ENCODE measurements at regions not wholly inside any gene's neighbourhood (a gene's known extent, or its start where the extent isn't known, plus 50 kb on each side); places are given as distances from the start of the nearest gene placed in this dataset.

DNA sequence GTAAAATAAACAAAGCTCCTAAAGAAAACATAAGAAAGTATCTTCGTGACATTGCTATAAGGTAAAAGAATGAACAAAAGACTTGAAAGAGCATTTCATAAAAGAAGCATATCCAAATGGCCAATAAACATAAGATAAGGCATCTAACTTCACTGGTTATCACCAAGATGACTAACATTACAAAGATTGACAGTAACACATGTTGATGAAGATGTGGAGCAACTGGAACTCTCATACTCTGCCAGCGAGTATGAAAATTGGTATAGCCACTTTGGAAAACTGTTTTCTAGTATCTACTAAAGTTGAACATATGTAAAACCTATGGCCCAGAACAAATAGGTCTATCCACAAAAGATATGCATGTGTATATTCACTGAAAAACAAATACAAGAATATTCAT, 150.5 kb downstream of the SNX18 start:
- TF ChIP-seq SP1 (IDR thresholded peaks at IDR 0.05; ENCODE audit: low read depth) = no peak
- TF ChIP-seq EZH2 (IDR thresholded peaks at IDR 0.05) = no peak
- TF ChIP-seq CEBPB (IDR thresholded peaks at IDR 0.05; ENCODE audit: low read depth) = no peak
- no peak for TF ChIP-seq YY1 (IDR thresholded peaks at IDR 0.05; ENCODE audit: extremely low read depth, insufficient replicate concordance, low read depth, low read length)
- TF ChIP-seq RAD21 (IDR thresholded peaks at IDR 0.05; ENCODE audit: low read depth) = no peak
- TF ChIP-seq FOSL1 (IDR thresholded peaks at IDR 0.05; ENCODE audit: low read depth) = no peak
- TF ChIP-seq, protein P1, sequence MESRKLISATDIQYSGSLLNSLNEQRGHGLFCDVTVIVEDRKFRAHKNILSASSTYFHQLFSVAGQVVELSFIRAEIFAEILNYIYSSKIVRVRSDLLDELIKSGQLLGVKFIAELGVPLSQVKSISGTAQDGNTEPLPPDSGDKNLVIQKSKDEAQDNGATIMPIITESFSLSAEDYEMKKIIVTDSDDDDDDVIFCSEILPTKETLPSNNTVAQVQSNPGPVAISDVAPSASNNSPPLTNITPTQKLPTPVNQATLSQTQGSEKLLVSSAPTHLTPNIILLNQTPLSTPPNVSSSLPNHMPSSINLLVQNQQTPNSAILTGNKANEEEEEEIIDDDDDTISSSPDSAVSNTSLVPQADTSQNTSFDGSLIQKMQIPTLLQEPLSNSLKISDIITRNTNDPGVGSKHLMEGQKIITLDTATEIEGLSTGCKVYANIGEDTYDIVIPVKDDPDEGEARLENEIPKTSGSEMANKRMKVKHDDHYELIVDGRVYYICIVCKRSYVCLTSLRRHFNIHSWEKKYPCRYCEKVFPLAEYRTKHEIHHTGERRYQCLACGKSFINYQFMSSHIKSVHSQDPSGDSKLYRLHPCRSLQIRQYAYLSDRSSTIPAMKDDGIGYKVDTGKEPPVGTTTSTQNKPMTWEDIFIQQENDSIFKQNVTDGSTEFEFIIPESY (IDR thresholded peaks at IDR 0.05; ENCODE audit: extremely low read depth, insufficient replicate concordance, low read length) = no peak
- H3K4me1 ChIP-seq (ENCODE audit: control insufficient read depth in 1 of 2, insufficient read depth in 2 of 2, low read length in 2 of 2) = no peaks in the 10 kb centered on the region
- H3K9ac ChIP-seq (ENCODE audit: low read length) = no peak overlapping the region
- no peak overlapping the region for H3K27ac ChIP-seq (ENCODE audit: low read depth, low read length)
- intact Hi-C loops (cut with micrococcal nuclease) = no loop called here
- no peaks in the 10 kb centered on the region for H3K36me3 ChIP-seq (ENCODE audit: control insufficient read depth in 1 of 2, insufficient read depth in 2 of 2, low read length in 2 of 2)
- H3K9me2 ChIP-seq (ENCODE audit: insufficient read depth) = no peaks in the 10 kb centered on the region
- RAD21 ChIA-PET (ENCODE audit: low non-redundant PET in 1 of 2, low total read pairs in 2 of 2, uncharacterized antibody in 2 of 2, unreplicated experiment in 2 of 2) = no interaction called here
- no TSS peak for BruUV-seq (replicated peaks)
- no peak overlapping the region for H3K4me2 ChIP-seq (ENCODE audit: low read length)
- no peaks in the 10 kb centered on the region for H3K79me2 ChIP-seq (ENCODE audit: insufficient read depth, low read length)
- DNase-seq (ENCODE audit: low read depth, low spot score) = no peak
- POLR2A ChIA-PET = no interaction called here
- H4K20me1 ChIP-seq (ENCODE audit: insufficient read depth) = no peaks in the 10 kb centered on the region
- no peaks in the 10 kb centered on the region for H3K27me3 ChIP-seq (ENCODE audit: insufficient read depth, low read length)
- ATAC-seq = no peak
- H2AFZ ChIP-seq (ENCODE audit: low read depth, low read length, poor library complexity, severe bottlenecking) = no peak overlapping the region
- H3K4me3 ChIP-seq (replicated peaks in 1 of 2; ENCODE audit: low read depth in 1 of 2, low read length in 2 of 2) = no peak overlapping the region
- CTCF ChIA-PET = no interaction called here
- no peaks in the 10 kb centered on the region; a peak in 1 of 4 replicates for H3K9me3 ChIP-seq (ENCODE audit: control insufficient read depth in 1 of 2, insufficient read depth in 1 of 2, low read depth in 1 of 2, low read length in 2 of 2)

DNA sequence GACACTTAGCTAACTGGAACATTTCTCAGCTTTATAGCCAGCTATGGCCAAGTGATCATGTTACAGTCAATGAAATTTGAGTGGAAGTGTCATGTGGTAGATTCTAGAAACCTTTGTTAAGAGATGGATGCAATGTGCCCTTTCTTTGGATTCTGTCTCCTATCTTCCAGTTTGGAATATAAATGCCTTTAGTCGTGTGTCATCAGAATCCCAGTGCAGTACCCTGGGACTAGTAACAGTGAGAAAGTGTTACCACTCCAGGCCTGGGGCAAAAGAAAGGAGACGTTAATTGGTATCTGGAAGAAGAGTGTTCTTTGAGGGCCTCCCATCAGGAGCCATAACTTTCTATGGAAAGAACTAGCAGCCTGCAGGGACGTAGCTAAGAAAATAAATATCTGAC, 149.6 kb downstream of the SNX18 start:
- Histone ChIP-seq H3K9me3 (ENCODE audit: control insufficient read depth in 1 of 2, insufficient read depth in 1 of 2, low read depth in 1 of 2, low read length in 2 of 2) (no peaks in the 10 kb centered on the region; a peak in 1 of 4 replicates), H3K4me2 (ENCODE audit: low read length) (no peak overlapping the region), H3K4me3 (replicated peaks in 1 of 2; ENCODE audit: low read depth in 1 of 2, low read length in 2 of 2) (no peak overlapping the region), H3K27me3 (ENCODE audit: insufficient read depth, low read length) (no peaks in the 10 kb centered on the region), H2AFZ (ENCODE audit: low read depth, low read length, poor library complexity, severe bottlenecking) (no peak overlapping the region), H3K9ac (ENCODE audit: low read length) (no peak overlapping the region), H3K36me3 (ENCODE audit: control insufficient read depth in 1 of 2, insufficient read depth in 2 of 2, low read length in 2 of 2) (no peaks in the 10 kb centered on the region), H3K79me2 (ENCODE audit: insufficient read depth, low read length) (no peaks in the 10 kb centered on the region), H3K9me2 (ENCODE audit: insufficient read depth) (no peaks in the 10 kb centered on the region), H4K20me1 (ENCODE audit: insufficient read depth) (no peaks in the 10 kb centered on the region), H3K4me1 (ENCODE audit: control insufficient read depth in 1 of 2, insufficient read depth in 2 of 2, low read length in 2 of 2) (no peaks in the 10 kb centered on the region), H3K27ac (ENCODE audit: low read depth, low read length) (no peak overlapping the region)
- DNase-seq (ENCODE audit: low read depth, low spot score) (no peak), ATAC-seq (no peak)
- RAD21 ChIA-PET (ENCODE audit: low non-redundant PET in 1 of 2, low total read pairs in 2 of 2, uncharacterized antibody in 2 of 2, unreplicated experiment in 2 of 2) = no interaction called here
- POLR2A ChIA-PET = no interaction called here
- intact Hi-C loops (cut with micrococcal nuclease) = no loop called here
- CTCF ChIA-PET = no interaction called here
- BruUV-seq (replicated peaks) = no TSS peak
- TF ChIP-seq, protein P1 (IDR thresholded peaks at IDR 0.05; ENCODE audit: extremely low read depth, insufficient replicate concordance, low read length) = no peak
- TF ChIP-seq YY1 (IDR thresholded peaks at IDR 0.05; ENCODE audit: extremely low read depth, insufficient replicate concordance, low read depth, low read length) (no peak), EZH2 (IDR thresholded peaks at IDR 0.05) (no peak), CBX3 (IDR thresholded peaks at IDR 0.05; ENCODE audit: low read depth) (no peak), POLR2A (IDR thresholded peaks at IDR 0.05; ENCODE audit: borderline replicate concordance, extremely low read depth, insufficient read depth, insufficient read length) (no peak), ZNF274 (IDR thresholded peaks at IDR 0.05; ENCODE audit: low read depth, low read length) (no peak), TCF7L2 (IDR thresholded peaks at IDR 0.05; ENCODE audit: borderline replicate concordance, extremely low read depth, insufficient read depth, insufficient read length) (no peak), SP1 (IDR thresholded peaks at IDR 0.05; ENCODE audit: low read depth) (no peak), EZH2phosphoT487 (IDR thresholded peaks at IDR 0.05; ENCODE audit: borderline replicate concordance) (no peak), ZFX (IDR thresholded peaks at IDR 0.05) (no peak)
- TF ChIP-seq, protein P2, sequence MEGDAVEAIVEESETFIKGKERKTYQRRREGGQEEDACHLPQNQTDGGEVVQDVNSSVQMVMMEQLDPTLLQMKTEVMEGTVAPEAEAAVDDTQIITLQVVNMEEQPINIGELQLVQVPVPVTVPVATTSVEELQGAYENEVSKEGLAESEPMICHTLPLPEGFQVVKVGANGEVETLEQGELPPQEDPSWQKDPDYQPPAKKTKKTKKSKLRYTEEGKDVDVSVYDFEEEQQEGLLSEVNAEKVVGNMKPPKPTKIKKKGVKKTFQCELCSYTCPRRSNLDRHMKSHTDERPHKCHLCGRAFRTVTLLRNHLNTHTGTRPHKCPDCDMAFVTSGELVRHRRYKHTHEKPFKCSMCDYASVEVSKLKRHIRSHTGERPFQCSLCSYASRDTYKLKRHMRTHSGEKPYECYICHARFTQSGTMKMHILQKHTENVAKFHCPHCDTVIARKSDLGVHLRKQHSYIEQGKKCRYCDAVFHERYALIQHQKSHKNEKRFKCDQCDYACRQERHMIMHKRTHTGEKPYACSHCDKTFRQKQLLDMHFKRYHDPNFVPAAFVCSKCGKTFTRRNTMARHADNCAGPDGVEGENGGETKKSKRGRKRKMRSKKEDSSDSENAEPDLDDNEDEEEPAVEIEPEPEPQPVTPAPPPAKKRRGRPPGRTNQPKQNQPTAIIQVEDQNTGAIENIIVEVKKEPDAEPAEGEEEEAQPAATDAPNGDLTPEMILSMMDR (IDR thresholded peaks at IDR 0.05 in 2 of 3, conservative IDR thresholded peaks at IDR 0.05 in 1 of 3; ENCODE audit: borderline replicate concordance in 1 of 3, insufficient read depth in 1 of 3, low read depth in 2 of 3, low read length in 2 of 3) = no peak

Measured in HCT116 (cell line).